Adipocyte (in vitro differentiated cells): ENCODE measurements at regions not wholly inside any gene's neighbourhood (a gene's known extent, or its start where the extent isn't known, plus 50 kb on each side); places are given as distances from the start of the nearest gene placed in this dataset.
"Not testable (repeated sequence)": the region's sequence is repeated elsewhere in the genome, so short reads cannot be mapped to it uniquely, and the experiment has no call there.

Experiments
- DNase-seq: peaks from one replicate; pipeline ENCODE4 v3.0.0-alpha.2; 2015; ENCODE audit warnings: low read depth
- H3K27me3 ChIP-seq: replicated peaks from 2 replicates; pipeline ENCODE4 v1.7.0; 2013; ENCODE audit warnings: mild to moderate bottlenecking, low read length, moderate library complexity; ENCODE audit not compliant: control insufficient read depth, insufficient read depth
- H3K36me3 ChIP-seq: 2 replicates; pipeline ENCODE4 v1.7.0; 2013; ENCODE audit warnings: low read length, mild to moderate bottlenecking, moderate library complexity; ENCODE audit not compliant: control insufficient read depth, insufficient read depth, severe bottlenecking
- H3K4me1 ChIP-seq: 2 replicates; pipeline ENCODE4 v1.7.0; 2013; ENCODE audit warnings: mild to moderate bottlenecking, low read length, moderate library complexity; ENCODE audit not compliant: control insufficient read depth, insufficient read depth
- H3K4me3 ChIP-seq: 2 replicates; pipeline ENCODE4 v1.7.0; 2013; ENCODE audit warnings: mild to moderate bottlenecking, low read length, moderate library complexity
- H3K9ac ChIP-seq: 2 replicates; pipeline ENCODE4 v1.7.0; 2013; ENCODE audit warnings: mild to moderate bottlenecking, low read length, moderate library complexity
- H3K9me3 ChIP-seq: 2 replicates; pipeline ENCODE4 v1.7.0; 2013; ENCODE audit warnings: mild to moderate bottlenecking, low read length, moderate library complexity; ENCODE audit not compliant: control insufficient read depth

GRCh38 chr15:22684786-22685185 is 101.7 kb upstream of the NIPA1 start:
- not testable (repeated sequence) for H3K4me1 ChIP-seq, DNase-seq, H3K9me3 ChIP-seq

GRCh38 chr15:22699881-22700280 is 86.6 kb upstream of the NIPA1 start:
- not testable (repeated sequence) for H3K36me3 ChIP-seq, H3K27me3 ChIP-seq, H3K4me3 ChIP-seq, H3K4me1 ChIP-seq, H3K9me3 ChIP-seq, H3K9ac ChIP-seq, DNase-seq

More at GRCh38 chr15:22684786-22685185, 101.7 kb upstream of the NIPA1 start:
- peaks cover 11% of the 10 kb centered on the region for H3K36me3 ChIP-seq
- H3K4me3 ChIP-seq, H3K9ac ChIP-seq, H3K27me3 ChIP-seq: not testable (repeated sequence)

GRCh38 chr15:22710831-22711341 is 75.6 kb upstream of the NIPA1 start:
- not testable (repeated sequence) for DNase-seq, H3K27me3 ChIP-seq

GRCh38 chr15:22713933-22714332 is 72.5 kb upstream of the NIPA1 start:
- not testable (repeated sequence) for DNase-seq, H3K9me3 ChIP-seq, H3K36me3 ChIP-seq, H3K4me3 ChIP-seq, H3K27me3 ChIP-seq, H3K9ac ChIP-seq, H3K4me1 ChIP-seq

More at GRCh38 chr15:22710831-22711341, 75.6 kb upstream of the NIPA1 start:
- not testable (repeated sequence) for H3K9me3 ChIP-seq, H3K4me3 ChIP-seq, H3K9ac ChIP-seq, H3K36me3 ChIP-seq, H3K4me1 ChIP-seq

- not testable (repeated sequence) for DNase-seq, H3K36me3 ChIP-seq, H3K27me3 ChIP-seq, H3K9me3 ChIP-seq, H3K4me1 ChIP-seq, H3K9ac ChIP-seq, H3K4me3 ChIP-seq
Measured at GRCh38 chr15:22714358-22715132, 71.9 kb upstream of the NIPA1 start.

- H3K36me3 ChIP-seq, H3K9ac ChIP-seq, H3K27me3 ChIP-seq, H3K4me1 ChIP-seq, DNase-seq, H3K9me3 ChIP-seq, H3K4me3 ChIP-seq: not testable (repeated sequence)
Measured at GRCh38 chr15:22715133-22715845, 71.2 kb upstream of the NIPA1 start.

- not testable (repeated sequence) for H3K36me3 ChIP-seq, H3K4me1 ChIP-seq, DNase-seq, H3K9ac ChIP-seq, H3K27me3 ChIP-seq, H3K4me3 ChIP-seq, H3K9me3 ChIP-seq
Measured at GRCh38 chr15:22719980-22720379, 66.5 kb upstream of the NIPA1 start.

- not testable (repeated sequence) for H3K36me3 ChIP-seq, H3K9me3 ChIP-seq, H3K4me1 ChIP-seq, DNase-seq, H3K27me3 ChIP-seq, H3K4me3 ChIP-seq, H3K9ac ChIP-seq
Measured at GRCh38 chr15:22726104-22726503, 60.3 kb upstream of the NIPA1 start.

GRCh38 chr15:22735067-22735466 is 51.4 kb upstream of the NIPA1 start:
- not testable (repeated sequence) for DNase-seq, H3K9ac ChIP-seq, H3K4me1 ChIP-seq, H3K9me3 ChIP-seq, H3K4me3 ChIP-seq, H3K27me3 ChIP-seq, H3K36me3 ChIP-seq

GRCh38 chr15:22735781-22736180 is 50.7 kb upstream of the NIPA1 start:
- Histone ChIP-seq H3K9ac (no peak overlapping the region), H3K9me3 (no peaks in the 10 kb centered on the region), H3K36me3 (no peaks in the 10 kb centered on the region), H3K4me1 (no peaks in the 10 kb centered on the region), H3K27me3 (no peaks in the 10 kb centered on the region), H3K4me3 (no peak overlapping the region)
- DNase-seq = peak; percentile 46

GRCh38 chr15:22736200-22736599 is 50.2 kb upstream of the NIPA1 start:
- H3K9ac ChIP-seq, H3K36me3 ChIP-seq, H3K4me1 ChIP-seq, H3K4me3 ChIP-seq, H3K27me3 ChIP-seq, DNase-seq, H3K9me3 ChIP-seq: not testable (repeated sequence)
